Activated B cell treated with CpG ODN at 0.5 μM for 24 hours (primary cell): ENCODE measurements at regions not wholly inside any gene's neighbourhood (a gene's known extent, or its start where the extent isn't known, plus 50 kb on each side); places are given as distances from the start of the nearest gene placed in this dataset.
A peak's percentile ranks its signal among the peaks of the same experiment; 100 is the strongest.

ENCODE experiments used
- ATAC-seq: fragments of 200-7000 bp; cut with Tn5 transposase; one replicate; pipeline ENCODE4 v1.10.0; 2021; ENCODE audit warnings: low read depth, mild to moderate bottlenecking, moderate library complexity
- CTCF ChIA-PET: fragments of 350-600 bp; sonication (Branson Sonifier 250); formaldehyde crosslinking; loops from one replicate; lab custom pipeline; 2021; ENCODE audit warnings: antibody characterized with exemption; lab: Charles Lee
- POLR2A ChIA-PET: fragments of 350-600 bp; sonication (Branson Sonifier 250); formaldehyde crosslinking; loops from one replicate; lab custom pipeline; 2021; ENCODE audit warnings: antibody characterized with exemption; lab: Charles Lee
- DNase-seq: peaks from one replicate; pipeline ENCODE4 v3.0.0; 2022
- H3K27ac Mint-ChIP-seq: one replicate; pipeline ENCODE4 v1.8.0; 2020; ENCODE audit warnings: mixed read lengths
- H3K27me3 Mint-ChIP-seq: one replicate; pipeline ENCODE4 v1.8.0; 2021; ENCODE audit warnings: mixed read lengths
- H3K36me3 Mint-ChIP-seq: one replicate; pipeline ENCODE4 v1.8.0; 2021; ENCODE audit warnings: low read depth, mixed read lengths
- H3K4me1 Mint-ChIP-seq: one replicate; pipeline ENCODE4 v1.8.0; 2021; ENCODE audit warnings: mixed read lengths
- H3K4me3 Mint-ChIP-seq: one replicate; pipeline ENCODE4 v1.8.0; 2020; ENCODE audit warnings: mild to moderate bottlenecking, mixed read lengths
- H3K9me3 Mint-ChIP-seq: one replicate; pipeline ENCODE4 v1.8.0; 2020; ENCODE audit warnings: mixed read lengths
- CTCF ChIP-seq: fragments of 200-600 bp; IDR thresholded peaks from one replicate; pipeline ENCODE4 v1.8.0; 2022; ENCODE audit warnings: antibody characterized with exemption, mild to moderate bottlenecking
- intact Hi-C: fragments of 100-400 bp; cut with micrococcal nuclease; formaldehyde crosslinking; loops from one replicate; pipeline ENCODE4 v1.15.1; 2024

GRCh38 chr10:33111488-33112051, 153.5 kb upstream of the ITGB1 start:
- no peaks in the 10 kb centered on the region for H3K9me3 Mint-ChIP-seq
- H3K4me3 Mint-ChIP-seq: no peak overlapping the region
- no peak for TF ChIP-seq CTCF
- CTCF ChIA-PET: no interaction called here
- H3K27me3 Mint-ChIP-seq: peaks cover 1% of the 10 kb centered on the region
- ATAC-seq (no peak), DNase-seq (no peak)
- H3K27ac Mint-ChIP-seq: peak overlapping the region; percentile 50
- H3K36me3 Mint-ChIP-seq: no peaks in the 10 kb centered on the region
- H3K4me1 Mint-ChIP-seq: peaks cover 83% of the 10 kb centered on the region
- POLR2A ChIA-PET: no interaction called here
- intact Hi-C loops: loop anchor here (5.0 kb wide), 1 partner anchor 154 kb away; the partner anchor contains the start of gene ITGB1

GRCh38 chr10:33109788-33110469, 151.9 kb upstream of the ITGB1 start:
- peaks cover 67% of the 10 kb centered on the region for H3K4me1 Mint-ChIP-seq
- POLR2A ChIA-PET: no interaction called here

GRCh38 chr10:33109384-33109783, 151.4 kb upstream of the ITGB1 start:
- ATAC-seq (no peak), DNase-seq (no peak)
- Mint-ChIP-seq H3K36me3 (no peaks in the 10 kb centered on the region), H3K9me3 (no peaks in the 10 kb centered on the region), H3K4me3 (no peak overlapping the region), H3K4me1 (peaks cover 62% of the 10 kb centered on the region), H3K27me3 (peaks cover 1% of the 10 kb centered on the region), H3K27ac (no peak overlapping the region)
- intact Hi-C loops: no loop called here
- CTCF ChIA-PET: no interaction called here
- POLR2A ChIA-PET: no interaction called here
- no peak for TF ChIP-seq CTCF

More at GRCh38 chr10:33109788-33110469, 151.9 kb upstream of the ITGB1 start:
- no peak for TF ChIP-seq CTCF
- intact Hi-C loops: loop anchor here (5.0 kb wide), 1 partner anchor 153 kb away; the partner anchor contains the start of gene ITGB1
- ATAC-seq: no peak
- no peaks in the 10 kb centered on the region for H3K9me3 Mint-ChIP-seq
- no peak overlapping the region for H3K4me3 Mint-ChIP-seq
- CTCF ChIA-PET: no interaction called here
- H3K27ac Mint-ChIP-seq: no peak overlapping the region
- H3K36me3 Mint-ChIP-seq: no peaks in the 10 kb centered on the region
- H3K27me3 Mint-ChIP-seq: peaks cover 1% of the 10 kb centered on the region
- no peak for DNase-seq

- DNase-seq (no peak), ATAC-seq (no peak)
- Mint-ChIP-seq H3K4me3 (no peak overlapping the region), H3K27ac (no peak overlapping the region), H3K36me3 (peaks cover 3% of the 10 kb centered on the region), H3K4me1 (peaks cover 52% of the 10 kb centered on the region), H3K9me3 (peaks cover 5% of the 10 kb centered on the region), H3K27me3 (peaks cover 1% of the 10 kb centered on the region)
- TF ChIP-seq CTCF: no peak
- CTCF ChIA-PET: no interaction called here
- intact Hi-C loops: no loop called here
- POLR2A ChIA-PET: no interaction called here
These were observed 149.9 kb upstream of the ITGB1 start for GRCh38 chr10:33107953-33108352.

- ATAC-seq (peak; percentile 45), DNase-seq (no peak)
- intact Hi-C loops: no loop called here
- Mint-ChIP-seq H3K27me3 (peaks cover 1% of the 10 kb centered on the region), H3K4me1 (peaks cover 50% of the 10 kb centered on the region), H3K36me3 (peaks cover 3% of the 10 kb centered on the region), H3K9me3 (peaks cover 5% of the 10 kb centered on the region), H3K27ac (no peak overlapping the region), H3K4me3 (no peak overlapping the region)
- ChIA-PET CTCF (no interaction called here), POLR2A (no interaction called here)
- no peak for TF ChIP-seq CTCF
These were observed 148.7 kb upstream of the ITGB1 start for GRCh38 chr10:33106767-33107166.
